HepG2 (cell line): ENCODE measurements at regions not wholly inside any gene's neighbourhood (a gene's known extent, or its start where the extent isn't known, plus 50 kb on each side); places are given as distances from the start of the nearest gene placed in this dataset.

Experiments used
- ATAC-seq: fragments of 200-7000 bp; cut with Tn5 transposase; 3 replicates; pipeline ENCODE4 v1.9.1; 2020; ENCODE audit warnings: mild to moderate bottlenecking, moderate library complexity
- BruUV-seq: library from RNA; stranded (reverse); fragments of 400-500 nt; replicated peaks from 2 replicates; lab custom pipeline; 2021; lab: Mats Ljungman, UMichigan
- CTCF ChIA-PET: fragments of 300-600 bp; formaldehyde crosslinking; extraction: SDS; loops from one replicate; lab custom pipeline; 2021; ENCODE audit warnings: low total read pairs, inconsistent platforms, low intra/inter-chr PET ratio; lab: Yijun Ruan, JAX
- POLR2A ChIA-PET: fragments of 350-600 bp; sonication (Branson Sonifier 250); formaldehyde crosslinking; loops from one replicate; lab custom pipeline; 2020; ENCODE audit warnings: antibody characterized with exemption, inconsistent platforms; lab: Yijun Ruan, JAX
- DNase-seq: peaks from one replicate; pipeline ENCODE4 v3.0.0-alpha.2; 2015; ENCODE audit warnings: low spot score
- FAIRE-seq: peaks from 3 replicates; lab custom pipeline; 2011; peaks lifted over from hg19 to GRCh38; lab: Jason Lieb, UNC
- H2AFZ ChIP-seq: one replicate; pipeline ENCODE4 v1.6.1; 2011; ENCODE audit warnings: low read length, inconsistent platforms
- H3K27ac ChIP-seq: fragments of 300-600 bp; 3 replicates; pipeline ENCODE4 v1.8.0; 2011; ENCODE audit warnings: mixed run types, mild to moderate bottlenecking, mixed read lengths, low read length, inconsistent platforms; ENCODE audit not compliant: insufficient read depth; ENCODE audit errors: extremely low read length
- H3K27me3 ChIP-seq, 2 experiments: fragments of 200-600 bp in 1 of 2; 2 replicates in 1 of 2; 3 replicates in 1 of 2; pipeline versions ENCODE4 v1.6.0 to v1.8.0; 2011; ENCODE audit warnings: low read length in 2 of 2, mild to moderate bottlenecking in 2 of 2, moderate library complexity in 2 of 2, inconsistent platforms in 1 of 2; ENCODE audit not compliant: insufficient read depth in 2 of 2, control insufficient read depth in 1 of 2
- H3K36me3 ChIP-seq, 2 experiments: fragments of 200-600 bp in 1 of 2; replicated peaks in 1 of 2; 2 replicates in 1 of 2; 3 replicates in 1 of 2; pipeline versions ENCODE4 v1.5.1 to v1.8.0; 2011; ENCODE audit warnings: low read length in 2 of 2, inconsistent platforms in 1 of 2; ENCODE audit not compliant: insufficient read depth in 2 of 2, control insufficient read depth in 1 of 2
- H3K4me1 ChIP-seq: 2 replicates; pipeline ENCODE4 v1.5.1; 2012; ENCODE audit warnings: low read length, inconsistent platforms; ENCODE audit not compliant: insufficient read depth
- H3K4me2 ChIP-seq: 2 replicates; pipeline ENCODE4 v1.6.0; 2011; ENCODE audit warnings: low read depth, low read length, inconsistent platforms
- H3K4me3 ChIP-seq, 3 experiments: fragments of 200-600 bp in 1 of 3; sonication (generic), shearing (Covaris generic) in 1 of 3; replicated peaks in 1 of 3; 2 replicates each; pipeline ENCODE4 v1.5.1; 2011 to 2016; ENCODE audit warnings: low read length in 3 of 3, inconsistent platforms in 2 of 3, low read depth in 2 of 3, mild to moderate bottlenecking in 2 of 3, control low read depth in 1 of 3, mixed read lengths in 1 of 3; ENCODE audit not compliant: insufficient read depth in 1 of 3
- H3K79me2 ChIP-seq: one replicate; pipeline ENCODE4 v1.6.1; 2011; ENCODE audit warnings: low read length, inconsistent platforms; ENCODE audit not compliant: insufficient read depth
- H3K9ac ChIP-seq: 2 replicates; pipeline ENCODE4 v1.6.0; 2011; ENCODE audit warnings: mild to moderate bottlenecking, low read depth, low read length, inconsistent platforms; ENCODE audit not compliant: insufficient read depth
- H3K9me3 ChIP-seq: 2 replicates; pipeline ENCODE4 v1.5.1; 2012; ENCODE audit warnings: mild to moderate bottlenecking, low read length
- H4K20me1 ChIP-seq: 2 replicates; pipeline ENCODE4 v1.6.0; 2011; ENCODE audit warnings: inconsistent platforms, mild to moderate bottlenecking, low read length, moderate library complexity; ENCODE audit not compliant: insufficient read depth
- ATM ChIP-seq: fragments of 450-650 bp; IDR thresholded peaks from 2 replicates; pipeline ENCODE4 v1.7.1; 2017; ENCODE audit warnings: mild to moderate bottlenecking, borderline replicate concordance
- PHF8 ChIP-seq: sonication (generic); formaldehyde crosslinking; IDR thresholded peaks from 2 replicates; pipeline ENCODE4 v1.5.0; 2020; ENCODE audit warnings: missing genetic modification reagents
- ZNF605 ChIP-seq: sonication (generic); formaldehyde crosslinking; IDR thresholded peaks from 2 replicates; pipeline ENCODE4 v1.8.0; 2022; ENCODE audit warnings: mild to moderate bottlenecking, missing genetic modification reagents
- in situ Hi-C: cut with HindIII; loops from 2 replicates; pipeline ENCODE4 v1.10.0; 2017; ENCODE audit warnings: low pct_unique_long_range_greater_than_20kb; ENCODE audit not compliant: extremely low pct_ligation_motif_present
- intact Hi-C: fragments of 100-400 bp; cut with micrococcal nuclease; formaldehyde crosslinking; loops from one replicate; pipeline ENCODE4 v1.10.0; 2022; ENCODE audit not compliant: unreplicated experiment
- TF ChIP-seq, protein P1 (sequence below): sonication (generic); formaldehyde crosslinking; conservative IDR thresholded peaks from 2 replicates; pipeline ENCODE4 v1.8.0; 2022; ENCODE audit warnings: missing genetic modification reagents
- TF ChIP-seq, protein P2 (sequence below): sonication (generic); formaldehyde crosslinking; IDR thresholded peaks from 2 replicates; pipeline ENCODE4 v1.4.0; 2020; ENCODE audit warnings: missing genetic modification reagents
- TF ChIP-seq, protein P3 (sequence below): sonication (generic); formaldehyde crosslinking; IDR thresholded peaks from one replicate; pipeline ENCODE4 v1.5.1; 2020; ENCODE audit warnings: mild to moderate bottlenecking, missing genetic modification reagents; ENCODE audit errors: not compliant biosample characterization

DNA sequence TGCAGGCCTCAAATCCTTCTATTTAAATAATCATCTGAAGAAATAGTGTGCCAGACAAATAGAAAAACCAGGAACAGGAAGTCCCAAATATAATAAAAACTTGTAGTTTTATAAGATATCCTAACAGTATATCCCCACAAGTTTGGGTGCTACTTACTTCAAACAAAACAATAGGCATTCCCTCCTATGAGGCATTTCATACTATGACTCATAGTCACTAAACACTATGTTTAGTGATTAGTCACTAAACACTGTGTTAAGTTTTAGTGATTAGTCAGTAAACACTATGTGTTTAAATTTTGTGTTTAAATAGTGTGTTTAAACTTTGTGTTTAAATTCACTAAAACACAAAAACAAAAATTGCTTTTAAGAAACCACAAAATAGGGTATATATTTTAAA lies 407.0 kb upstream of the CDH19 start:
- FAIRE-seq: no peak
- intact Hi-C loops (no loop called here), in situ Hi-C loops (no loop called here)
- no peak overlapping the region for H3K27ac ChIP-seq
- no peaks in the 10 kb centered on the region for H3K36me3 ChIP-seq
- no TSS peak for BruUV-seq
- no peaks in the 10 kb centered on the region for H3K79me2 ChIP-seq
- no peak overlapping the region for H3K9ac ChIP-seq
- no peak overlapping the region for H3K4me2 ChIP-seq
- no peaks in the 10 kb centered on the region for H3K4me1 ChIP-seq
- no peak overlapping the region for H2AFZ ChIP-seq
- H3K4me3 ChIP-seq: no peak overlapping the region
- H3K27me3 ChIP-seq: no peaks in the 10 kb centered on the region; a peak in 1 of 5 replicates
- H4K20me1 ChIP-seq: no peaks in the 10 kb centered on the region
- ChIA-PET POLR2A (no interaction called here), CTCF (no interaction called here)
- ATAC-seq: no peak
- TF ChIP-seq, protein P1, sequence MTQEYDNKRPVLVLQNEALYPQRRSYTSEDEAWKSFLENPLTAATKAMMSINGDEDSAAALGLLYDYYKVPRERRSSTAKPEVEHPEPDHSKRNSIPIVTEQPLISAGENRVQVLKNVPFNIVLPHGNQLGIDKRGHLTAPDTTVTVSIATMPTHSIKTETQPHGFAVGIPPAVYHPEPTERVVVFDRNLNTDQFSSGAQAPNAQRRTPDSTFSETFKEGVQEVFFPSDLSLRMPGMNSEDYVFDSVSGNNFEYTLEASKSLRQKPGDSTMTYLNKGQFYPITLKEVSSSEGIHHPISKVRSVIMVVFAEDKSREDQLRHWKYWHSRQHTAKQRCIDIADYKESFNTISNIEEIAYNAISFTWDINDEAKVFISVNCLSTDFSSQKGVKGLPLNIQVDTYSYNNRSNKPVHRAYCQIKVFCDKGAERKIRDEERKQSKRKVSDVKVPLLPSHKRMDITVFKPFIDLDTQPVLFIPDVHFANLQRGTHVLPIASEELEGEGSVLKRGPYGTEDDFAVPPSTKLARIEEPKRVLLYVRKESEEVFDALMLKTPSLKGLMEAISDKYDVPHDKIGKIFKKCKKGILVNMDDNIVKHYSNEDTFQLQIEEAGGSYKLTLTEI (CRISPR knock-in tag): no peak
- TF ChIP-seq PHF8 (CRISPR knock-in tag): no peak
- TF ChIP-seq ATM: no peak
- TF ChIP-seq, protein P2, sequence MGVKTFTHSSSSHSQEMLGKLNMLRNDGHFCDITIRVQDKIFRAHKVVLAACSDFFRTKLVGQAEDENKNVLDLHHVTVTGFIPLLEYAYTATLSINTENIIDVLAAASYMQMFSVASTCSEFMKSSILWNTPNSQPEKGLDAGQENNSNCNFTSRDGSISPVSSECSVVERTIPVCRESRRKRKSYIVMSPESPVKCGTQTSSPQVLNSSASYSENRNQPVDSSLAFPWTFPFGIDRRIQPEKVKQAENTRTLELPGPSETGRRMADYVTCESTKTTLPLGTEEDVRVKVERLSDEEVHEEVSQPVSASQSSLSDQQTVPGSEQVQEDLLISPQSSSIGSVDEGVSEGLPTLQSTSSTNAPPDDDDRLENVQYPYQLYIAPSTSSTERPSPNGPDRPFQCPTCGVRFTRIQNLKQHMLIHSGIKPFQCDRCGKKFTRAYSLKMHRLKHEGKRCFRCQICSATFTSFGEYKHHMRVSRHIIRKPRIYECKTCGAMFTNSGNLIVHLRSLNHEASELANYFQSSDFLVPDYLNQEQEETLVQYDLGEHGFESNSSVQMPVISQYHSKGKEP: no peak
- TF ChIP-seq, protein P3, sequence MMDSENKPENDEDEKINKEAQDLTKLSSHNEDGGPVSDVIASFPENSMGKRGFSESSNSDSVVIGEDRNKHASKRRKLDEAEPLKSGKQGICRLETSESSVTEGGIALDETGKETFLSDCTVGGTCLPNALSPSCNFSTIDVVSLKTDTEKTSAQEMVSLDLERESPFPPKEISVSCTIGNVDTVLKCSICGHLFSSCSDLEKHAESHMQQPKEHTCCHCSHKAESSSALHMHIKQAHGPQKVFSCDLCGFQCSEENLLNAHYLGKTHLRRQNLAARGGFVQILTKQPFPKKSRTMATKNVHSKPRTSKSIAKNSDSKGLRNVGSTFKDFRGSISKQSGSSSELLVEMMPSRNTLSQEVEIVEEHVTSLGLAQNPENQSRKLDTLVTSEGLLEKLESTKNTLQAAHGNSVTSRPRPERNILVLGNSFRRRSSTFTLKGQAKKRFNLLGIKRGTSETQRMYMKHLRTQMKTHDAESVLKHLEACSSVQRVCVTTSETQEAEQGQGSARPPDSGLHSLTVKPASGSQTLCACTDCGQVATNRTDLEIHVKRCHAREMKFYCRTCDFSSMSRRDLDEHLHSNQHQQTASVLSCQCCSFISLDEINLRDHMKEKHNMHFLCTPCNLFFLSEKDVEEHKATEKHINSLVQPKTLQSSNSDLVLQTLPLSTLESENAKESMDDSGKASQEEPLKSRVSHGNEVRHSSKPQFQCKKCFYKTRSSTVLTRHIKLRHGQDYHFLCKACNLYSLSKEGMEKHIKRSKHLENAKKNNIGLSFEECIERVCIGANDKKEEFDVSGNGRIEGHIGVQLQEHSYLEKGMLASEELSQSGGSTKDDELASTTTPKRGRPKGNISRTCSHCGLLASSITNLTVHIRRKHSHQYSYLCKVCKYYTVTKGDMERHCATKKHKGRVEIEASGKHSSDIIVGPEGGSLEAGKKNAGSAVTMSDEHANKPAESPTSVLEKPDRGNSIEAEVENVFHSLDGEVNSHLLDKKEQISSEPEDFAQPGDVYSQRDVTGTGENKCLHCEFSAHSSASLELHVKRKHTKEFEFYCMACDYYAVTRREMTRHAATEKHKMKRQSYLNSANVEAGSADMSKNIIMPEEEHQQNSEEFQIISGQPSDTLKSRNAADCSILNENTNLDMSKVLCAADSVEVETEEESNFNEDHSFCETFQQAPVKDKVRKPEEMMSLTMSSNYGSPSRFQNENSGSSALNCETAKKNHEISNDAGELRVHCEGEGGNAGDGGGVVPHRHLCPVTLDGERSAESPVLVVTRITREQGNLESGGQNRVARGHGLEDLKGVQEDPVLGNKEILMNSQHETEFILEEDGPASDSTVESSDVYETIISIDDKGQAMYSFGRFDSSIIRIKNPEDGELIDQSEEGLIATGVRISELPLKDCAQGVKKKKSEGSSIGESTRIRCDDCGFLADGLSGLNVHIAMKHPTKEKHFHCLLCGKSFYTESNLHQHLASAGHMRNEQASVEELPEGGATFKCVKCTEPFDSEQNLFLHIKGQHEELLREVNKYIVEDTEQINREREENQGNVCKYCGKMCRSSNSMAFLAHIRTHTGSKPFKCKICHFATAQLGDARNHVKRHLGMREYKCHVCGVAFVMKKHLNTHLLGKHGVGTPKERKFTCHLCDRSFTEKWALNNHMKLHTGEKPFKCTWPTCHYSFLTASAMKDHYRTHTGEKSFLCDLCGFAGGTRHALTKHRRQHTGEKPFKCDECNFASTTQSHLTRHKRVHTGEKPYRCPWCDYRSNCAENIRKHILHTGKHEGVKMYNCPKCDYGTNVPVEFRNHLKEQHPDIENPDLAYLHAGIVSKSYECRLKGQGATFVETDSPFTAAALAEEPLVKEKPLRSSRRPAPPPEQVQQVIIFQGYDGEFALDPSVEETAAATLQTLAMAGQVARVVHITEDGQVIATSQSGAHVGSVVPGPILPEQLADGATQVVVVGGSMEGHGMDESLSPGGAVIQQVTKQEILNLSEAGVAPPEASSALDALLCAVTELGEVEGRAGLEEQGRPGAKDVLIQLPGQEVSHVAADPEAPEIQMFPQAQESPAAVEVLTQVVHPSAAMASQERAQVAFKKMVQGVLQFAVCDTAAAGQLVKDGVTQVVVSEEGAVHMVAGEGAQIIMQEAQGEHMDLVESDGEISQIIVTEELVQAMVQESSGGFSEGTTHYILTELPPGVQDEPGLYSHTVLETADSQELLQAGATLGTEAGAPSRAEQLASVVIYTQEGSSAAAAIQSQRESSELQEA (CRISPR knock-in tag): no peak
- no peak for TF ChIP-seq ZNF605 (CRISPR knock-in tag)
- no peaks in the 10 kb centered on the region for H3K9me3 ChIP-seq
- no peak for DNase-seq
